ENCODE measurements at regions not wholly inside any gene's neighbourhood (a gene's known extent, or its start where the extent isn't known, plus 50 kb on each side); places are given as distances from the start of the nearest gene placed in this dataset.

DNA sequence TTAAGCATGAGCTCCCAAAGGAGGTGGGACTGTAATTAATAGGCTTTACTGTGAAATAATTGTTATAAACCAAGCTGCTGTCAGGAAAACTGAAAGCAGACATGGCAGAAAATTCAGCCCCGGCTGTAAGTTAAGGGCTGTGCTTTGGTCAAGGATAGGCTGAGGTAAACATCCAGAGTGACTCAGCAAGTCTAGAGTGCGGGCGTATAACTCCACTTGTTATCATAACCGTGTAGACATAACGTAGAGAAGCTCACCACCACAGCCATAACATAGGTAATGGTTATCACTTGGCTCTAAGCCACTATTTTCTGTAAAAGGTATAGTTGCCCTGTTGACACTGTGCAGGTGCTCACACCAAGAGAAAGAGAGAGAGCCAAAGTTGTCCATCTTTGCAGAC, 316.8 kb downstream of the DCDC2C start:
- TF ChIP-seq, protein P1, sequence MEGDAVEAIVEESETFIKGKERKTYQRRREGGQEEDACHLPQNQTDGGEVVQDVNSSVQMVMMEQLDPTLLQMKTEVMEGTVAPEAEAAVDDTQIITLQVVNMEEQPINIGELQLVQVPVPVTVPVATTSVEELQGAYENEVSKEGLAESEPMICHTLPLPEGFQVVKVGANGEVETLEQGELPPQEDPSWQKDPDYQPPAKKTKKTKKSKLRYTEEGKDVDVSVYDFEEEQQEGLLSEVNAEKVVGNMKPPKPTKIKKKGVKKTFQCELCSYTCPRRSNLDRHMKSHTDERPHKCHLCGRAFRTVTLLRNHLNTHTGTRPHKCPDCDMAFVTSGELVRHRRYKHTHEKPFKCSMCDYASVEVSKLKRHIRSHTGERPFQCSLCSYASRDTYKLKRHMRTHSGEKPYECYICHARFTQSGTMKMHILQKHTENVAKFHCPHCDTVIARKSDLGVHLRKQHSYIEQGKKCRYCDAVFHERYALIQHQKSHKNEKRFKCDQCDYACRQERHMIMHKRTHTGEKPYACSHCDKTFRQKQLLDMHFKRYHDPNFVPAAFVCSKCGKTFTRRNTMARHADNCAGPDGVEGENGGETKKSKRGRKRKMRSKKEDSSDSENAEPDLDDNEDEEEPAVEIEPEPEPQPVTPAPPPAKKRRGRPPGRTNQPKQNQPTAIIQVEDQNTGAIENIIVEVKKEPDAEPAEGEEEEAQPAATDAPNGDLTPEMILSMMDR (conservative IDR thresholded peaks at IDR 0.05): no peak
- no peak for TF ChIP-seq EZH2 (IDR thresholded peaks at IDR 0.05; ENCODE audit: low read depth)
